Tibial nerve (tissue), 4 donors: ENCODE measurements at regions not wholly inside any gene's neighbourhood (a gene's known extent, or its start where the extent isn't known, plus 50 kb on each side); places are given as distances from the start of the nearest gene placed in this dataset.
A peak's percentile ranks its signal among the peaks of the same experiment; 100 is the strongest.

Experiments used
- CTCF ChIP-seq, 5 experiments: fragments of 200-600 bp in 3 of 5; fragments of 450-650 bp in 2 of 5; sonication (generic) in 3 of 5; IDR thresholded peaks; one replicate each; pipeline ENCODE4 v1.5.1; 2016 to 2019; ENCODE audit warnings: antibody characterized with exemption in 5 of 5, mild to moderate bottlenecking in 3 of 5, moderate library complexity in 2 of 5
- EP300 ChIP-seq, 2 donors: sonication (generic); formaldehyde crosslinking; IDR thresholded peaks; one replicate each; pipeline ENCODE4 v1.6.1; 2017; ENCODE audit warnings: antibody characterized with exemption in 2 of 2, mild to moderate bottlenecking in 1 of 2

GRCh38 chrX:15973299-15973698, 118.7 kb upstream of the AP1S2 start:
- TF ChIP-seq CTCF (IDR thresholded peaks at IDR 0.05) (peak; percentile 39 to 56 (median 54)), EP300 (IDR thresholded peaks at IDR 0.05) (no peak)
